Thyroid gland (tissue), 4 donors: ENCODE measurements at regions not wholly inside any gene's neighbourhood (a gene's known extent, or its start where the extent isn't known, plus 50 kb on each side); places are given as distances from the start of the nearest gene placed in this dataset.

Experiments
- DNase-seq, 2 donors: peaks; one replicate each; pipeline ENCODE4 v3.0.0-alpha.2; 2019
- H3K27ac ChIP-seq, 3 donors: fragments of 200-600 bp; sonication (generic); 1 replicate in 2 of 3; 2 replicates in 1 of 3; pipeline ENCODE4 v1.5.1; 2016 to 2019; ENCODE audit warnings: mild to moderate bottlenecking in 1 of 3, moderate library complexity in 1 of 3
- H3K27me3 ChIP-seq: fragments of 200-600 bp; sonication (generic); one replicate; pipeline ENCODE4 v1.5.1; 2019
- H3K36me3 ChIP-seq, 2 donors: fragments of 200-600 bp; sonication (generic); one replicate each; pipeline ENCODE4 v1.5.1; 2016 to 2019
- H3K4me1 ChIP-seq, 2 donors: fragments of 200-600 bp; sonication (generic); one replicate each; pipeline ENCODE4 v1.5.1; 2017 to 2019
- H3K4me3 ChIP-seq, 3 donors: fragments of 200-600 bp; sonication (generic); replicated peaks in 1 of 3; 1 replicate in 2 of 3; 2 replicates in 1 of 3; pipeline ENCODE4 v1.5.1; 2016; ENCODE audit warnings: mild to moderate bottlenecking in 1 of 3
- H3K9me3 ChIP-seq: fragments of 200-600 bp; sonication (generic); one replicate; pipeline ENCODE4 v1.5.1; 2017
- POLR2A ChIP-seq, 2 donors: fragments of 450-650 bp; IDR thresholded peaks; one replicate each; pipeline ENCODE4 v1.6.1; 2017; ENCODE audit warnings: antibody characterized with exemption in 2 of 2, mild to moderate bottlenecking in 2 of 2, moderate library complexity in 1 of 2
- WGBS, 2 donors: methylation state at CpG; one replicate each; pipeline ENCODE4 v1.1.5; 2017; 5-methylcytosine and 5-hydroxymethylcytosine counted together
- intact Hi-C: fragments of 100-400 bp; cut with DNase I; formaldehyde crosslinking; loops from one replicate; pipeline ENCODE4 v1.15.1; 2023
- TF ChIP-seq, protein P1 (sequence below), 6 experiments: fragments of 200-600 bp in 3 of 6; fragments of 450-650 bp in 3 of 6; sonication (generic) in 3 of 6; IDR thresholded peaks; one replicate each; pipeline ENCODE4 v1.5.1; 2016 to 2019; ENCODE audit warnings: antibody characterized with exemption in 6 of 6, mild to moderate bottlenecking in 2 of 6, inconsistent platforms in 1 of 6, moderate library complexity in 1 of 6

DNA sequence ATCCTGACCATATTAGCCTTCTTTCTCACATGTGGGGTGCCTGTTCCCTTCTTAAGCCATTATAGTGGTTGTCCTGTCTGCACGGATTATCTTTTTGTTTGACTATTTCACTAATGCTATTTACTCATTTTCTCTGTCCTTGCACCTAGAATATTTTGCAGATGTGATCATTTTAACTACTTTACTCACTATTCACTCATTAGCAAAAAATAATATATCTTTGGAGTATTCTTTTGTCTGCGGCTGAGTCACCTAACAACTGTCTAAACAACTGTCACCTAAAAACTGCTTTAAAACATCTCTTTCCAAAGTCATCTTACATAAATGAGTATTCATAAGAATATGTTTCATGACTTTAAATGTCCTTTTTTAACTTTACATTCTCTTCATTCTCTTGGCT is 87.4 kb downstream of the KCNJ2 start:
- 90 to 92% methylated on average over 2 of the region's 2 CpGs for WGBS, 2 donors
- H3K36me3 ChIP-seq: no peaks in the 10 kb centered on the region
- no peak for DNase-seq
- no peaks in the 10 kb centered on the region for H3K9me3 ChIP-seq
- no peak for TF ChIP-seq POLR2A (IDR thresholded peaks at IDR 0.05)
- TF ChIP-seq, protein P1, sequence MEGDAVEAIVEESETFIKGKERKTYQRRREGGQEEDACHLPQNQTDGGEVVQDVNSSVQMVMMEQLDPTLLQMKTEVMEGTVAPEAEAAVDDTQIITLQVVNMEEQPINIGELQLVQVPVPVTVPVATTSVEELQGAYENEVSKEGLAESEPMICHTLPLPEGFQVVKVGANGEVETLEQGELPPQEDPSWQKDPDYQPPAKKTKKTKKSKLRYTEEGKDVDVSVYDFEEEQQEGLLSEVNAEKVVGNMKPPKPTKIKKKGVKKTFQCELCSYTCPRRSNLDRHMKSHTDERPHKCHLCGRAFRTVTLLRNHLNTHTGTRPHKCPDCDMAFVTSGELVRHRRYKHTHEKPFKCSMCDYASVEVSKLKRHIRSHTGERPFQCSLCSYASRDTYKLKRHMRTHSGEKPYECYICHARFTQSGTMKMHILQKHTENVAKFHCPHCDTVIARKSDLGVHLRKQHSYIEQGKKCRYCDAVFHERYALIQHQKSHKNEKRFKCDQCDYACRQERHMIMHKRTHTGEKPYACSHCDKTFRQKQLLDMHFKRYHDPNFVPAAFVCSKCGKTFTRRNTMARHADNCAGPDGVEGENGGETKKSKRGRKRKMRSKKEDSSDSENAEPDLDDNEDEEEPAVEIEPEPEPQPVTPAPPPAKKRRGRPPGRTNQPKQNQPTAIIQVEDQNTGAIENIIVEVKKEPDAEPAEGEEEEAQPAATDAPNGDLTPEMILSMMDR (IDR thresholded peaks at IDR 0.05): no peak
- intact Hi-C loops: no loop called here
- no peak overlapping the region for H3K27ac ChIP-seq
- no peaks in the 10 kb centered on the region for H3K27me3 ChIP-seq
- H3K4me1 ChIP-seq: no peaks in the 10 kb centered on the region
- no peak overlapping the region for H3K4me3 ChIP-seq

DNA sequence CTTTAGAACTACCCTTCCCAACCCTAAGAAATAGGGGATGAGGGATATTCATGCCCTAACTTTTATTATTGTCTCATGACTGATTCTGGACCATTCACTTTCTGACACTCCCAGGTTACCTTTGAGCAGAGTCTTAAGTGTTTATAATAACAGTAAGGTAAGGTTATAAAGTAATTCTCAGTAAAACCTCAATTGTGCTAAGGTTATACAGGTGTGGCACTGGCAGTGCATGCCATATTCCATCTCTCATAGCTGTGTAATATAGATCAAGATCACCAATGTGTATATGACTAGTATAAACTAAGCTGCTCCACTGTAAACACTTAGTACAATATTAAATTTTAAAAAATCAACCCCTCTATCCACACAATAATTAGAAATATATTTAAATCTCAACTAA is 89.1 kb downstream of the KCNJ2 start:
- intact Hi-C loops: no loop called here
- H3K9me3 ChIP-seq: no peaks in the 10 kb centered on the region
- TF ChIP-seq, protein P1 (IDR thresholded peaks at IDR 0.05): no peak
- TF ChIP-seq POLR2A (IDR thresholded peaks at IDR 0.05): no peak
- H3K27me3 ChIP-seq: no peaks in the 10 kb centered on the region
- no peak overlapping the region for H3K27ac ChIP-seq
- H3K4me1 ChIP-seq: no peaks in the 10 kb centered on the region
- H3K36me3 ChIP-seq: no peaks in the 10 kb centered on the region
- no peak for DNase-seq
- no peak overlapping the region for H3K4me3 ChIP-seq

DNA sequence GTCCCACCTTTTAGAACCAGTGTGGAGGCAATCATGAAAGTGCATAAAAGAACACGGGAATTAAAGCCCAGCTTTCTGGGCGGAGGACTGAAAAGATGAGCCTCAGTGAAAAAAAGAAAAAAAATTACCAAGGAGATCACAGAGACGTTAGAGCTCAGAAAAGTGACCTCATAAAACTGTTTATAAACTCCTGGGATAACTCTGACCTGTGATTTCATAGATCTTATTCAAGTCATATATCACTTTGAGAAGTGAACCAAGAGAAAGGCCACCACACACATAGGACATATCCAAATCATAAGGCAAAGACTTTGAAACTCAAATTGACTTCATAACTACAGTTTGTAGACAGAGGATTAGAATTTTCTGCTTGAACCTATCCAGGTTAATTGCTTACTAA is 90.1 kb downstream of the KCNJ2 start:
- TF ChIP-seq, protein P1 (IDR thresholded peaks at IDR 0.05): no peak
- TF ChIP-seq POLR2A (IDR thresholded peaks at IDR 0.05): no peak
- Histone ChIP-seq H3K27me3 (no peaks in the 10 kb centered on the region), H3K27ac (no peak overlapping the region), H3K4me1 (no peaks in the 10 kb centered on the region), H3K9me3 (no peaks in the 10 kb centered on the region), H3K4me3 (no peak overlapping the region), H3K36me3 (no peaks in the 10 kb centered on the region)
- intact Hi-C loops: no loop called here
- no peak for DNase-seq
- 82 to 84% methylated on average over 3 of the region's 3 CpGs for WGBS, 2 donors

DNA sequence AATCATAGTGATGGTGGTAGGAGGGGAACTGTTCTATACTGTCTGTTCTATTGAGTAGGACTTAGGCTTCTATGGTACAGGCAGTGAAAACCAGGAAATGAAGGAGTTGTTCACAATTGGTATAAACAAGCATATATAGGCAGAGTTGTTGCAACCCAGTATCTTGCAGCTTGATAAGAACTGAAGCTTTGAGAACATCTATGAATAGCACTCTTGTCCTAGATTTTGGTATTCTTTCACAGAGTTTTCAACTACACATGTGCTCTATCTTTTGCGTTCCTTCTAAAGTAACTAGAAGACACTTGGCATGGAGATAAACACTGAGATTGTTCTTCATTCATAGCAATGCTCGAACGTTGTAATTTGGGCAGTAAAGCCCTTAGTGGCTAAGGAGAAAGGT is 91.8 kb downstream of the KCNJ2 start:
- H3K36me3 ChIP-seq: no peaks in the 10 kb centered on the region
- DNase-seq: no peak
- no peak overlapping the region for H3K4me3 ChIP-seq
- H3K9me3 ChIP-seq: no peaks in the 10 kb centered on the region
- no peak overlapping the region for H3K27ac ChIP-seq
- intact Hi-C loops: no loop called here
- 92 to 94% methylated on average over 3 of the region's 3 CpGs for WGBS, 2 donors
- TF ChIP-seq, protein P1 (IDR thresholded peaks at IDR 0.05): no peak
- H3K4me1 ChIP-seq: no peaks in the 10 kb centered on the region
- H3K27me3 ChIP-seq: no peaks in the 10 kb centered on the region

DNA sequence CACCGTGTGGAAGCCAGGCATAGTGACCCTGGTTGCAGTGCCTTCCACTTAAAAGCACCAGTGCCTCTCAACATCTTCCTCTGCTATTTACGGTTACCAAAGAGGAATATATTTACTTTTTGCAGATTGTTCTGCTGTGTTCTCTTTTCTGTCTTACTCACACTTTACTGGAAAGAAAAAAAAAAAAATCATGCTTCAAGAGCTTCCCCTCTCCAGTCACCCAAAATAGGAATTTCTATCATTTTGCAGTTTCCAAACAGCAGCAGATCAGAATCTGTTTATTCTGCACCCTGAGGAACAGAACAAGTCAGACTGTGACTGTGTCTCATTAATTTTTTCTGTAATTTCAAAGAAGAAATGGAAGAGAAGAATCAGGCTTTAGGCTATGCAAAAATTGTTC is 96.1 kb downstream of the KCNJ2 start:
- WGBS, 2 donors: 58 to 69% methylated on average over 2 of the region's 2 CpGs
- H3K36me3 ChIP-seq: no peaks in the 10 kb centered on the region
- TF ChIP-seq, protein P1 (IDR thresholded peaks at IDR 0.05): no peak
- TF ChIP-seq POLR2A (IDR thresholded peaks at IDR 0.05): no peak
- intact Hi-C loops: no loop called here
- H3K4me3 ChIP-seq: no peak overlapping the region
- H3K27ac ChIP-seq: no peak overlapping the region
- no peaks in the 10 kb centered on the region for H3K9me3 ChIP-seq
- H3K27me3 ChIP-seq: no peaks in the 10 kb centered on the region
- DNase-seq: no peak
- H3K4me1 ChIP-seq: no peaks in the 10 kb centered on the region
